Upper lobe of left lung (tissue), 6 donors: ENCODE measurements at regions not wholly inside any gene's neighbourhood (a gene's known extent, or its start where the extent isn't known, plus 50 kb on each side); places are given as distances from the start of the nearest gene placed in this dataset.
"Not testable (repeated sequence)": the region's sequence is repeated elsewhere in the genome, so short reads cannot be mapped to it uniquely, and the experiment has no call there.

Experiments used
- ATAC-seq, 2 donors: fragments of 200-7000 bp; cut with Tn5 transposase; one replicate each; pipeline ENCODE4 v1.9.1; 2022; ENCODE audit warnings: mild to moderate bottlenecking in 2 of 2, moderate library complexity in 2 of 2; ENCODE audit not compliant: low FRiP score in 2 of 2
- DNase-seq, 2 donors: peaks; one replicate each; pipeline ENCODE4 v3.0.0-alpha.2; 2019 to 2020
- H3K27ac ChIP-seq, 4 donors: fragments of 200-600 bp; sonication (generic); one replicate each; pipeline ENCODE4 v1.5.1; 2016 to 2019
- H3K27me3 ChIP-seq, 4 donors: fragments of 200-600 bp; sonication (generic); one replicate each; pipeline ENCODE4 v1.5.1; 2017 to 2019
- H3K36me3 ChIP-seq, 4 donors: fragments of 200-600 bp; sonication (generic); one replicate each; pipeline ENCODE4 v1.5.1; 2016 to 2019
- H3K4me1 ChIP-seq, 4 donors: fragments of 200-600 bp; sonication (generic); one replicate each; pipeline ENCODE4 v1.5.1; 2018 to 2019
- H3K4me3 ChIP-seq, 4 donors: fragments of 200-600 bp; sonication (generic); one replicate each; pipeline ENCODE4 v1.5.1; 2017 to 2019; ENCODE audit warnings: mild to moderate bottlenecking in 2 of 4, moderate library complexity in 1 of 4
- H3K9me3 ChIP-seq, 4 donors: fragments of 200-600 bp; sonication (generic); one replicate each; pipeline ENCODE4 v1.5.1; 2018 to 2019
- CTCF ChIP-seq, 6 experiments: fragments of 450-650 bp in 4 of 6; fragments of 200-600 bp in 2 of 6; sonication (generic) in 2 of 6; IDR thresholded peaks; one replicate each; pipeline ENCODE4 v1.5.1; 2016 to 2019; ENCODE audit warnings: antibody characterized with exemption in 6 of 6
- EP300 ChIP-seq, 4 donors: sonication (generic); formaldehyde crosslinking; IDR thresholded peaks; one replicate each; pipeline ENCODE4 v1.5.1; 2017; ENCODE audit warnings: antibody characterized with exemption in 4 of 4, control low read depth in 2 of 4
- POLR2A ChIP-seq, 4 donors: fragments of 450-650 bp; IDR thresholded peaks; one replicate each; pipeline ENCODE4 v1.5.1; 2016 to 2017; ENCODE audit warnings: antibody characterized with exemption in 4 of 4, mild to moderate bottlenecking in 2 of 4
- POLR2AphosphoS5 ChIP-seq, 2 donors: sonication (generic); formaldehyde crosslinking; IDR thresholded peaks; one replicate each; pipeline ENCODE4 v1.5.1; 2017; ENCODE audit warnings: antibody characterized with exemption in 2 of 2
- WGBS, 2 donors: methylation state at CpG; one replicate each; pipeline ENCODE4 v1.1.5; 2017 to 2018; 5-methylcytosine and 5-hydroxymethylcytosine counted together
- donor health status: DM: no; HTN: no; CAD: no; lungs with moderate emphysema.
- donor health status: DM: no; HTN: yes; CAD: no; lungs with severe emphysema.

GRCh38 chr10:2529945-2530344 is 537.4 kb upstream of the PFKP start:
- Histone ChIP-seq H3K36me3 (no peaks in the 10 kb centered on the region), H3K4me1 (no peaks in the 10 kb centered on the region), H3K4me3 (no peak overlapping the region), H3K9me3 (no peaks in the 10 kb centered on the region), H3K27ac (no peak overlapping the region), H3K27me3 (no peaks in the 10 kb centered on the region)
- TF ChIP-seq POLR2A (IDR thresholded peaks at IDR 0.05) = no peak
- TF ChIP-seq EP300 (IDR thresholded peaks at IDR 0.05) = no peak
- TF ChIP-seq POLR2AphosphoS5 (IDR thresholded peaks at IDR 0.05) = no peak
- no peak for TF ChIP-seq CTCF (IDR thresholded peaks at IDR 0.05)
- DNase-seq (no peak), ATAC-seq (no peak)
- 69 to 72% methylated on average over 5 of the region's 5 CpGs for WGBS, 2 donors

- H3K36me3 ChIP-seq = no peaks in the 10 kb centered on the region
- ATAC-seq (no peak), DNase-seq (peak in 1 of 2 donors; percentile 68)
- H3K4me3 ChIP-seq = no peak overlapping the region
- no peaks in the 10 kb centered on the region for H3K27me3 ChIP-seq
- TF ChIP-seq EP300 (IDR thresholded peaks at IDR 0.05) = no peak
- no peak for TF ChIP-seq POLR2AphosphoS5 (IDR thresholded peaks at IDR 0.05)
- TF ChIP-seq CTCF (IDR thresholded peaks at IDR 0.05) = no peak
- TF ChIP-seq POLR2A (IDR thresholded peaks at IDR 0.05) = no peak
- H3K4me1 ChIP-seq = no peaks in the 10 kb centered on the region
- H3K9me3 ChIP-seq = no peaks in the 10 kb centered on the region
- no peak overlapping the region for H3K27ac ChIP-seq
- WGBS, 2 donors = 87 to 96% methylated on average over 12 of the region's 12 CpGs
Observed at GRCh38 chr10:2525781-2526180, 541.6 kb upstream of the PFKP start.

- TF ChIP-seq POLR2A (IDR thresholded peaks at IDR 0.05) (no peak), POLR2AphosphoS5 (IDR thresholded peaks at IDR 0.05) (no peak), EP300 (IDR thresholded peaks at IDR 0.05) (no peak), CTCF (IDR thresholded peaks at IDR 0.05) (no peak)
- H3K9me3 ChIP-seq = no peaks in the 10 kb centered on the region
- no peaks in the 10 kb centered on the region for H3K27me3 ChIP-seq
- ATAC-seq (no peak), DNase-seq (no peak)
- WGBS, 2 donors = 82 to 85% methylated on average over 8 of the region's 8 CpGs
- H3K27ac ChIP-seq = no peak overlapping the region
- no peaks in the 10 kb centered on the region for H3K36me3 ChIP-seq
- H3K4me1 ChIP-seq = no peaks in the 10 kb centered on the region
- no peak overlapping the region for H3K4me3 ChIP-seq
Observed at GRCh38 chr10:2519139-2519538, 548.2 kb upstream of the PFKP start.

- Histone ChIP-seq H3K4me3 (no peak overlapping the region), H3K27ac (no peak overlapping the region), H3K36me3 (no peaks in the 10 kb centered on the region), H3K27me3 (no peaks in the 10 kb centered on the region), H3K9me3 (no peaks in the 10 kb centered on the region), H3K4me1 (no peaks in the 10 kb centered on the region)
- DNase-seq = no peak
- WGBS, 2 donors = 61 to 84% methylated on average over 3 to 4 of the region's 4 CpGs
- ATAC-seq = peak in 1 of 2 donors; percentile 68
- TF ChIP-seq EP300 (IDR thresholded peaks at IDR 0.05) = no peak
- no peak for TF ChIP-seq POLR2A (IDR thresholded peaks at IDR 0.05)
- no peak for TF ChIP-seq POLR2AphosphoS5 (IDR thresholded peaks at IDR 0.05)
- TF ChIP-seq CTCF (IDR thresholded peaks at IDR 0.05) = no peak
Observed at GRCh38 chr10:2509081-2509531, 558.2 kb upstream of the PFKP start.

- not testable (repeated sequence) for DNase-seq, H3K9me3 ChIP-seq, H3K27me3 ChIP-seq, ATAC-seq, H3K4me1 ChIP-seq, H3K4me3 ChIP-seq, H3K36me3 ChIP-seq, H3K27ac ChIP-seq
- 47 to 68% methylated on average over 54 to 58 of the region's 58 CpGs for WGBS, 2 donors
Observed at GRCh38 chr10:2501366-2501940, 565.9 kb upstream of the PFKP start.
